ENCODE measurements at regions not wholly inside any gene's neighbourhood (a gene's known extent, or its start where the extent isn't known, plus 50 kb on each side); places are given as distances from the start of the nearest gene placed in this dataset.

GRCh38 chr6:78322068-78322845, 545.1 kb upstream of the IRAK1BP1 start:
- TF ChIP-seq CSDC2 (CRISPR knock-in tag; IDR thresholded peaks at IDR 0.05) = no peak
- TF ChIP-seq BACH2 (CRISPR knock-in tag; IDR thresholded peaks at IDR 0.05; ENCODE audit: borderline replicate concordance) = no peak
- no peak for TF ChIP-seq POU6F1 (CRISPR knock-in tag; IDR thresholded peaks at IDR 0.05; ENCODE audit: borderline replicate concordance, low read depth)
- no peak for TF ChIP-seq CREB5 (CRISPR knock-in tag; IDR thresholded peaks at IDR 0.05; ENCODE audit: low read depth)
- TF ChIP-seq, protein P1, sequence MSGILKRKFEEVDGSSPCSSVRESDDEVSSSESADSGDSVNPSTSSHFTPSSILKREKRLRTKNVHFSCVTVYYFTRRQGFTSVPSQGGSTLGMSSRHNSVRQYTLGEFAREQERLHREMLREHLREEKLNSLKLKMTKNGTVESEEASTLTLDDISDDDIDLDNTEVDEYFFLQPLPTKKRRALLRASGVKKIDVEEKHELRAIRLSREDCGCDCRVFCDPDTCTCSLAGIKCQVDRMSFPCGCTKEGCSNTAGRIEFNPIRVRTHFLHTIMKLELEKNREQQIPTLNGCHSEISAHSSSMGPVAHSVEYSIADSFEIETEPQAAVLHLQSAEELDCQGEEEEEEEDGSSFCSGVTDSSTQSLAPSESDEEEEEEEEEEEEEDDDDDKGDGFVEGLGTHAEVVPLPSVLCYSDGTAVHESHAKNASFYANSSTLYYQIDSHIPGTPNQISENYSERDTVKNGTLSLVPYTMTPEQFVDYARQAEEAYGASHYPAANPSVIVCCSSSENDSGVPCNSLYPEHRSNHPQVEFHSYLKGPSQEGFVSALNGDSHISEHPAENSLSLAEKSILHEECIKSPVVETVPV (CRISPR knock-in tag; IDR thresholded peaks at IDR 0.05) = no peak
- TF ChIP-seq ISL1 (CRISPR knock-in tag; IDR thresholded peaks at IDR 0.05) = no peak
- no peak for TF ChIP-seq ZNF8 (CRISPR knock-in tag; IDR thresholded peaks at IDR 0.05)
- TF ChIP-seq SNAI2 (CRISPR knock-in tag; IDR thresholded peaks at IDR 0.05) = no peak

Measured in SK-N-SH treated with all-trans-retinoic acid at 6 μM for 48 hours (cell line).